Endothelial cell of umbilical vein (primary cell): ENCODE measurements at regions not wholly inside any gene's neighbourhood (a gene's known extent, or its start where the extent isn't known, plus 50 kb on each side); places are given as distances from the start of the nearest gene placed in this dataset.

ENCODE experiments used
- BruUV-seq: library from RNA; stranded (reverse); fragments of 400-500 nt; replicated peaks from 2 replicates; lab custom pipeline; 2021; lab: Mats Ljungman, UMichigan
- CTCF ChIA-PET: fragments of 300-600, 350-600 bp; sonication (Branson Sonifier 250); formaldehyde crosslinking; loops from one replicate; lab custom pipeline; 2021; ENCODE audit warnings: antibody characterized with exemption, inconsistent platforms; lab: Charles Lee
- POLR2A ChIA-PET: fragments of 300-600, 350-600 bp; sonication (Branson Sonifier 250); formaldehyde crosslinking; loops from one replicate; lab custom pipeline; 2021; ENCODE audit warnings: antibody characterized with exemption, inconsistent platforms; lab: Charles Lee
- DNase-seq: peaks from one replicate; pipeline ENCODE4 v3.0.0-alpha.2; 2011; ENCODE audit warnings: low read depth, low spot score
- FAIRE-seq: peaks from 2 replicates; lab custom pipeline; 2011; peaks lifted over from hg19 to GRCh38; lab: Jason Lieb, UNC
- H2AFZ ChIP-seq: 2 replicates; pipeline ENCODE4 v1.6.0; 2012; ENCODE audit warnings: low read depth, low read length, control low read depth, inconsistent platforms
- H3K27ac ChIP-seq: 2 replicates; pipeline ENCODE4 v1.5.1; 2011; ENCODE audit warnings: low read depth, mild to moderate bottlenecking, control low read depth, low read length, moderate library complexity; ENCODE audit not compliant: insufficient read depth
- H3K27me3 ChIP-seq, 2 experiments: 2 replicates each; pipeline versions ENCODE4 v1.6.0 to v1.6.1; 2011; ENCODE audit warnings: low read length in 2 of 2, mixed read lengths in 1 of 2; ENCODE audit not compliant: control insufficient read depth in 2 of 2, insufficient read depth in 2 of 2
- H3K36me3 ChIP-seq, 2 experiments: 2 replicates in 1 of 2; 3 replicates in 1 of 2; pipeline ENCODE4 v1.5.1; 2011; ENCODE audit warnings: low read length in 2 of 2, mild to moderate bottlenecking in 1 of 2, moderate library complexity in 1 of 2; ENCODE audit not compliant: control insufficient read depth in 2 of 2, insufficient read depth in 2 of 2; ENCODE audit errors: extremely low read depth in 1 of 2
- H3K4me1 ChIP-seq: 3 replicates; pipeline ENCODE4 v1.5.1; 2011; ENCODE audit warnings: mild to moderate bottlenecking, low read length; ENCODE audit not compliant: control insufficient read depth, insufficient read depth; ENCODE audit errors: extremely low read depth
- H3K4me2 ChIP-seq: 2 replicates; pipeline ENCODE4 v1.6.1; 2011; ENCODE audit warnings: low read length, control low read depth, mixed read lengths; ENCODE audit not compliant: insufficient read depth
- H3K4me3 ChIP-seq, 3 experiments: fragments of 200-600 bp in 1 of 3; sonication (generic), shearing (Covaris generic) in 1 of 3; replicated peaks in 1 of 3; 2 replicates each; pipeline ENCODE4 v1.5.1; 2011 to 2016; ENCODE audit warnings: control low read depth in 3 of 3, low read length in 3 of 3, mild to moderate bottlenecking in 2 of 3, inconsistent platforms in 1 of 3, low read depth in 1 of 3, moderate library complexity in 1 of 3; ENCODE audit not compliant: insufficient read depth in 1 of 3
- H3K79me2 ChIP-seq: 2 replicates; pipeline ENCODE4 v1.6.0; 2012; ENCODE audit warnings: low read length, inconsistent platforms; ENCODE audit not compliant: control insufficient read depth, insufficient read depth
- H3K9ac ChIP-seq: replicated peaks from 2 replicates; pipeline ENCODE3; 2011; ENCODE audit warnings: low read length, control low read depth; ENCODE audit not compliant: insufficient read depth; ENCODE audit errors: extremely low read depth
- H3K9me1 ChIP-seq: replicated peaks from 3 replicates; pipeline ENCODE4 v1.6.0; 2011; ENCODE audit warnings: mild to moderate bottlenecking, low read length; ENCODE audit not compliant: control insufficient read depth, insufficient read depth; ENCODE audit errors: extremely low read depth
- H3K9me3 ChIP-seq: replicated peaks from 2 replicates; pipeline ENCODE4 v1.5.1; 2012; ENCODE audit warnings: low read length, inconsistent platforms; ENCODE audit not compliant: control insufficient read depth, insufficient read depth
- H4K20me1 ChIP-seq: replicated peaks from 2 replicates; pipeline ENCODE3; 2011; ENCODE audit warnings: mild to moderate bottlenecking, low read length; ENCODE audit not compliant: control insufficient read depth, insufficient read depth; ENCODE audit errors: extremely low read depth
- EZH2 ChIP-seq: IDR thresholded peaks from 2 replicates; pipeline ENCODE4 v1.6.1; 2012; ENCODE audit warnings: borderline replicate concordance, low read depth, mild to moderate bottlenecking, moderate library complexity, low read length, inconsistent platforms; ENCODE audit not compliant: severe bottlenecking
- FOS ChIP-seq: IDR thresholded peaks from 2 replicates; pipeline ENCODE4 v1.6.1; 2011; ENCODE audit warnings: mild to moderate bottlenecking, low read length, moderate library complexity, borderline replicate concordance; ENCODE audit not compliant: insufficient read depth
- GATA2 ChIP-seq: IDR thresholded peaks from 2 replicates; pipeline ENCODE4 v1.7.0; 2011; ENCODE audit warnings: low read depth, mild to moderate bottlenecking, moderate library complexity, mixed read lengths, low read length; ENCODE audit not compliant: insufficient read length, insufficient read depth
- MYC ChIP-seq: IDR thresholded peaks from one replicate; pipeline ENCODE4 v1.6.1; 2011; ENCODE audit warnings: mild to moderate bottlenecking, low read depth, low read length
- POLR2A ChIP-seq: IDR thresholded peaks from 2 replicates; pipeline ENCODE4 v1.6.1; 2012; ENCODE audit warnings: low read depth, mild to moderate bottlenecking, control low read depth, low read length
- POLR2AphosphoS5 ChIP-seq: IDR thresholded peaks from 2 replicates; pipeline ENCODE4 v1.6.1; 2012; ENCODE audit warnings: low read depth, mild to moderate bottlenecking, control low read depth, low read length, moderate library complexity; ENCODE audit not compliant: insufficient read depth
- dilution Hi-C: fragments of 300-500 bp; cut with MboI; formaldehyde crosslinking; loops from one replicate; pipeline ENCODE4 v1.15.0; 2019; ENCODE audit warnings: low sequenced_read_pairs; ENCODE audit not compliant: extremely low pct_ligation_motif_present
- intact Hi-C: fragments of 100-400 bp; cut with micrococcal nuclease; formaldehyde crosslinking; loops from one replicate; pipeline ENCODE4 v1.10.0; 2022
- TF ChIP-seq, protein P1 (sequence below), 2 donors: IDR thresholded peaks; 1 replicate in 1 of 2; 2 replicates in 1 of 2; pipeline ENCODE4 v1.5.1; 2011; ENCODE audit warnings: low read length in 2 of 2, mild to moderate bottlenecking in 2 of 2, moderate library complexity in 2 of 2, control low read depth in 1 of 2, inconsistent platforms in 1 of 2, low read depth in 1 of 2; ENCODE audit not compliant: insufficient read depth in 1 of 2; ENCODE audit errors: extremely low read depth in 1 of 2
- TF ChIP-seq, protein P2 (sequence below): IDR thresholded peaks from 2 replicates; pipeline ENCODE4 v1.6.1; 2011; ENCODE audit not compliant: insufficient read depth, insufficient read length

DNA sequence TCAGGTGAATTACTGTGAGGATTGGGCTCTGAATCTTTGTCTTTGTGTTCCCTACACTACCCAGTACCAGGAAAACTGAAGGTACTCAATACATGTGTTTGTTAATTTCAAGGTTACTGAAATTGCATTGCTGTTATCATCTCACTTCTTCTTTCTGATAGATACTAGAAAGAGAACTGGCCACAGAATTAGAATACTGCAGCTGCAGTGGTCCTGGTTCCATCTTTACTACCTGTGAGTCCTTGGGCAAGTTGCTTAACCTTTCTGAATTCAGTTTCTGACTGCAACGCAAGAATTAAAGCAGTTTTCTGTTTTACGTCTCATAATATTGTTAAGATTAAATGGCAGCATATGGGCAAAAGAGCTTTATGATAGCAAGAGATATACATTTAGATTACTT lies 263.5 kb downstream of the LMO4 start:
- Histone ChIP-seq H3K79me2 (no peaks in the 10 kb centered on the region), H4K20me1 (no peaks in the 10 kb centered on the region), H3K4me2 (no peak overlapping the region), H3K9me3 (no peaks in the 10 kb centered on the region), H3K9me1 (no peaks in the 10 kb centered on the region), H3K4me1 (no peaks in the 10 kb centered on the region), H3K36me3 (no peaks in the 10 kb centered on the region), H3K27ac (no peak overlapping the region), H3K27me3 (no peaks in the 10 kb centered on the region), H3K9ac (no peak overlapping the region), H3K4me3 (no peak overlapping the region), H2AFZ (no peak overlapping the region)
- DNase-seq = no peak
- no TSS peak for BruUV-seq
- ChIA-PET POLR2A (no interaction called here), CTCF (no interaction called here)
- intact Hi-C loops (no loop called here), dilution Hi-C loops (no loop called here)
- TF ChIP-seq EZH2 (no peak), FOS (no peak), POLR2AphosphoS5 (no peak), POLR2A (no peak)
- TF ChIP-seq, protein P1, sequence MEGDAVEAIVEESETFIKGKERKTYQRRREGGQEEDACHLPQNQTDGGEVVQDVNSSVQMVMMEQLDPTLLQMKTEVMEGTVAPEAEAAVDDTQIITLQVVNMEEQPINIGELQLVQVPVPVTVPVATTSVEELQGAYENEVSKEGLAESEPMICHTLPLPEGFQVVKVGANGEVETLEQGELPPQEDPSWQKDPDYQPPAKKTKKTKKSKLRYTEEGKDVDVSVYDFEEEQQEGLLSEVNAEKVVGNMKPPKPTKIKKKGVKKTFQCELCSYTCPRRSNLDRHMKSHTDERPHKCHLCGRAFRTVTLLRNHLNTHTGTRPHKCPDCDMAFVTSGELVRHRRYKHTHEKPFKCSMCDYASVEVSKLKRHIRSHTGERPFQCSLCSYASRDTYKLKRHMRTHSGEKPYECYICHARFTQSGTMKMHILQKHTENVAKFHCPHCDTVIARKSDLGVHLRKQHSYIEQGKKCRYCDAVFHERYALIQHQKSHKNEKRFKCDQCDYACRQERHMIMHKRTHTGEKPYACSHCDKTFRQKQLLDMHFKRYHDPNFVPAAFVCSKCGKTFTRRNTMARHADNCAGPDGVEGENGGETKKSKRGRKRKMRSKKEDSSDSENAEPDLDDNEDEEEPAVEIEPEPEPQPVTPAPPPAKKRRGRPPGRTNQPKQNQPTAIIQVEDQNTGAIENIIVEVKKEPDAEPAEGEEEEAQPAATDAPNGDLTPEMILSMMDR (IDR thresholded peaks at IDR 0.05; ENCODE audit: extremely low read depth in 1 of 2, insufficient read depth in 1 of 2, low read depth in 1 of 2, low read length in 2 of 2) = no peak
- no peak for FAIRE-seq

DNA sequence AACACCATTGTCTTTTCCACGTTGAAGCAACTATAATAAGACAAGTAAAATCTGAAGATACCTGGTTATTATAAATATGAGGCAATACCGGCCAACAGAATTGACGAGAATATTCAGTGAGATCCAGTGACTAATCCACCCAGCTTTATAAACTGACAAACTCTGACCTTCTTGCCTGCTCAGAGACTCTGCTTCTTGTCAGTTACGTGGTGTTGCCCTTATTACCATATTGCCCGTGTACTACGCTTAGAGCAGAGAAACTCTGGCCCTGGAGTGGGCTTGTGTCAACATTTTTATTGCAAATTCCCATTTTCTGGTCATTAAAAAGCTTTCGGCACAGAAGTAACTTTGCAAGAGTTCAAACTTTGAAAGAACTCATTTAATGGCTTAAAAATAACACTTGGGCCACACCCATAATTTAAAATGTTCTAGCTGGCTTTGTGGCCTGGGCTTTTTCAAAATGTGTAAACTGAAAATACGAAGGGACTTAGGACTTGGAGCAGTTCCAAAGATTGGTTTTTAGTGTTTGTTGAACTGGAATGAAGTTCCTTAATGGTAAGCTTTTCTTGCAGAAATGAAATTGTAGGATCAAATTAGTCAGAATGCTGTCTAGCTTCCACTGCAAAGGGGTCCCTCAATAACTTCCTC lies 266.2 kb downstream of the LMO4 start:
- BruUV-seq = no TSS peak
- dilution Hi-C loops = no loop called here
- Histone ChIP-seq H3K27ac (no peak overlapping the region), H3K36me3 (no peaks in the 10 kb centered on the region), H3K4me3 (no peak overlapping the region), H2AFZ (no peak overlapping the region), H3K9me3 (no peaks in the 10 kb centered on the region), H3K9me1 (no peaks in the 10 kb centered on the region), H3K4me2 (no peak overlapping the region), H3K4me1 (no peaks in the 10 kb centered on the region), H3K27me3 (no peaks in the 10 kb centered on the region), H4K20me1 (no peaks in the 10 kb centered on the region), H3K79me2 (no peaks in the 10 kb centered on the region), H3K9ac (no peak overlapping the region)
- ChIA-PET CTCF (no interaction called here), POLR2A (no interaction called here)
- no peak for FAIRE-seq
- DNase-seq = no peak
- TF ChIP-seq, protein P2, sequence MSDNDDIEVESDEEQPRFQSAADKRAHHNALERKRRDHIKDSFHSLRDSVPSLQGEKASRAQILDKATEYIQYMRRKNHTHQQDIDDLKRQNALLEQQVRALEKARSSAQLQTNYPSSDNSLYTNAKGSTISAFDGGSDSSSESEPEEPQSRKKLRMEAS = no peak
- TF ChIP-seq, protein P1 (IDR thresholded peaks at IDR 0.05; ENCODE audit: extremely low read depth in 1 of 2, insufficient read depth in 1 of 2, low read depth in 1 of 2, low read length in 2 of 2) = no peak
- TF ChIP-seq EZH2 (no peak), POLR2AphosphoS5 (no peak), POLR2A (no peak), FOS (no peak), MYC (no peak), GATA2 (no peak)
- intact Hi-C loops = no loop called here
